IMR-90 (cell line): ENCODE measurements at regions not wholly inside any gene's neighbourhood (a gene's known extent, or its start where the extent isn't known, plus 50 kb on each side); places are given as distances from the start of the nearest gene placed in this dataset.

Source experiments
- BHLHE40 ChIP-seq: fragments of 150-350 bp; IDR thresholded peaks from 2 replicates; pipeline ENCODE4 v1.6.1; 2016; ENCODE audit warnings: mild to moderate bottlenecking, low read depth, low read length
- FOS ChIP-seq: fragments of 150-350 bp; IDR thresholded peaks from 2 replicates; pipeline ENCODE4 v1.6.1; 2016; ENCODE audit warnings: low read depth, low read length
- MAFK ChIP-seq: IDR thresholded peaks from 2 replicates; pipeline ENCODE4 v1.6.1; 2012; ENCODE audit warnings: low read depth, low read length, improper control_type of control experiment
- MXI1 ChIP-seq: IDR thresholded peaks from 2 replicates; pipeline ENCODE4 v1.6.1; 2012; ENCODE audit warnings: low read depth, mild to moderate bottlenecking, low read length, moderate library complexity, borderline replicate concordance
- POLR2A ChIP-seq: IDR thresholded peaks from 2 replicates; pipeline ENCODE4 v1.6.1; 2012; ENCODE audit warnings: mild to moderate bottlenecking, low read depth, low read length
- RFX5 ChIP-seq: IDR thresholded peaks from 2 replicates; pipeline ENCODE4 v1.8.0; 2012; ENCODE audit warnings: low read depth, mild to moderate bottlenecking, low read length, moderate library complexity
- SMC3 ChIP-seq: fragments of 150-350 bp; IDR thresholded peaks from 2 replicates; pipeline ENCODE4 v1.6.1; 2016; ENCODE audit warnings: low read depth, mild to moderate bottlenecking, antibody characterized with exemption, low read length, moderate library complexity
- TF ChIP-seq, protein P1 (sequence below): conservative IDR thresholded peaks from 2 replicates; pipeline ENCODE4 v1.5.1; 2012; ENCODE audit warnings: mild to moderate bottlenecking, low read depth, low read length, improper control_type of control experiment

DNA sequence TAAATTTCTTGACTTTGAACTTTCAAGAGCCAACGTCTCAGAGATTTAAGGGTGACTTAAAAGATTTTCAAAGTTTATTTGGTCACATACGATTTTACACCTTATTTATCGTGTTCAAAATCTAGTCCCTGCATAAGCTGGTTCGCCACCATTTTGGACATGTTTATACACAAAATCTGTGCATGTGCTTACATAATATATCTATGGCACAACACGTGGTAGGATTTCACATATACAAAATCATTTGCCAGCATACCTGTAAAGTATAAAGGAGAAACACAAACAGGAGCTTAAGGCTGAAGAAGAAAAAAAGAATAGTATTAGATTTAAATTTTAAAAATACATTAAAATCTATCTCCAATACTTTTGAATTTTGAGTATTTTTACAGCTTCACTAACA is 190.0 kb upstream of the KYNU start:
- TF ChIP-seq, protein P1, sequence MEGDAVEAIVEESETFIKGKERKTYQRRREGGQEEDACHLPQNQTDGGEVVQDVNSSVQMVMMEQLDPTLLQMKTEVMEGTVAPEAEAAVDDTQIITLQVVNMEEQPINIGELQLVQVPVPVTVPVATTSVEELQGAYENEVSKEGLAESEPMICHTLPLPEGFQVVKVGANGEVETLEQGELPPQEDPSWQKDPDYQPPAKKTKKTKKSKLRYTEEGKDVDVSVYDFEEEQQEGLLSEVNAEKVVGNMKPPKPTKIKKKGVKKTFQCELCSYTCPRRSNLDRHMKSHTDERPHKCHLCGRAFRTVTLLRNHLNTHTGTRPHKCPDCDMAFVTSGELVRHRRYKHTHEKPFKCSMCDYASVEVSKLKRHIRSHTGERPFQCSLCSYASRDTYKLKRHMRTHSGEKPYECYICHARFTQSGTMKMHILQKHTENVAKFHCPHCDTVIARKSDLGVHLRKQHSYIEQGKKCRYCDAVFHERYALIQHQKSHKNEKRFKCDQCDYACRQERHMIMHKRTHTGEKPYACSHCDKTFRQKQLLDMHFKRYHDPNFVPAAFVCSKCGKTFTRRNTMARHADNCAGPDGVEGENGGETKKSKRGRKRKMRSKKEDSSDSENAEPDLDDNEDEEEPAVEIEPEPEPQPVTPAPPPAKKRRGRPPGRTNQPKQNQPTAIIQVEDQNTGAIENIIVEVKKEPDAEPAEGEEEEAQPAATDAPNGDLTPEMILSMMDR = no peak
- TF ChIP-seq POLR2A (no peak), FOS (no peak), BHLHE40 (no peak), MXI1 (no peak), RFX5 (no peak), SMC3 (no peak), MAFK (no peak)
